K562 (cell line): ENCODE measurements at regions not wholly inside any gene's neighbourhood (a gene's known extent, or its start where the extent isn't known, plus 50 kb on each side); places are given as distances from the start of the nearest gene placed in this dataset.
A peak's percentile ranks its signal among the peaks of the same experiment; 100 is the strongest.

ENCODE experiments used
- ATAC-seq: fragments of 200-7000 bp; cut with Tn5 transposase; 3 replicates; pipeline ENCODE4 v1.9.1; 2020; ENCODE audit warnings: moderate library complexity
- BruUV-seq: library from RNA; stranded (reverse); fragments of 400-500 nt; replicated peaks from 2 replicates; lab custom pipeline; 2021; lab: Mats Ljungman, UMichigan
- CTCF ChIA-PET: fragments of 300-600 bp; formaldehyde crosslinking; extraction: SDS; loops from one replicate; lab custom pipeline; 2021; ENCODE audit warnings: low intra/inter-chr PET ratio; lab: Yijun Ruan, JAX
- POLR2A ChIA-PET: fragments of 300-600, 350-650 bp; sonication (Branson Sonifier 250); formaldehyde crosslinking; extraction: SDS; loops from one replicate; lab custom pipeline; 2021; ENCODE audit warnings: antibody characterized with exemption, inconsistent platforms; lab: Yijun Ruan, JAX
- DNase-seq, 4 experiments: peaks; one replicate each; pipeline versions ENCODE4 v3.0.0 to v3.0.0-alpha.2; 2011 to 2018; ENCODE audit warnings: low spot score in 3 of 4, mixed read lengths in 3 of 4; ENCODE audit errors: extremely low read depth in 1 of 4
- FAIRE-seq: peaks from 2 replicates; lab custom pipeline; 2011; peaks lifted over from hg19 to GRCh38; lab: Jason Lieb, UNC
- H2AFZ ChIP-seq: 2 replicates; pipeline ENCODE4 v1.6.0; 2011; ENCODE audit warnings: low read depth, low read length, control low read depth, inconsistent platforms
- H3K27ac ChIP-seq: fragments of 200-600 bp; 3 replicates; pipeline ENCODE4 v1.8.0; 2011; ENCODE audit warnings: low read depth, mild to moderate bottlenecking, control low read depth, inconsistent platforms, low read length, moderate library complexity, mixed read lengths; ENCODE audit errors: extremely low read depth
- H3K27me3 ChIP-seq, 2 experiments: fragments of 300-600 bp in 1 of 2; 2 replicates in 1 of 2; 3 replicates in 1 of 2; pipeline versions ENCODE4 v1.6.0 to v1.8.0; 2011; ENCODE audit warnings: inconsistent platforms in 2 of 2, low read length in 2 of 2, mild to moderate bottlenecking in 1 of 2, mixed read lengths in 1 of 2, moderate library complexity in 1 of 2; ENCODE audit not compliant: control insufficient read depth in 2 of 2, insufficient read depth in 2 of 2
- H3K36me3 ChIP-seq: fragments of 300-600 bp; 3 replicates; pipeline ENCODE4 v1.8.0; 2011; ENCODE audit warnings: mild to moderate bottlenecking, low read length, inconsistent platforms; ENCODE audit not compliant: control insufficient read depth, insufficient read depth
- H3K4me1 ChIP-seq, 2 experiments: fragments of 200-600 bp in 1 of 2; replicated peaks in 1 of 2; 2 replicates in 1 of 2; 3 replicates in 1 of 2; pipeline versions ENCODE4 v1.5.1 to v1.8.0; 2011; ENCODE audit warnings: inconsistent platforms in 2 of 2, low read length in 2 of 2, mild to moderate bottlenecking in 1 of 2, mixed read lengths in 1 of 2, moderate library complexity in 1 of 2; ENCODE audit not compliant: control insufficient read depth in 2 of 2, insufficient read depth in 2 of 2
- H3K4me2 ChIP-seq: 2 replicates; pipeline ENCODE4 v1.6.1; 2011; ENCODE audit warnings: low read length, control low read depth, inconsistent platforms, mixed read lengths; ENCODE audit not compliant: insufficient read depth
- H3K4me3 ChIP-seq: fragments of 200-600 bp; sonication (generic), shearing (Covaris generic); 2 replicates; pipeline ENCODE4 v1.5.1; 2016; ENCODE audit warnings: control low read depth, inconsistent platforms
- H3K79me2 ChIP-seq: fragments of 200-600 bp; 3 replicates; pipeline ENCODE4 v1.8.0; 2011; ENCODE audit warnings: low read length, inconsistent platforms; ENCODE audit not compliant: control insufficient read depth, insufficient read depth
- H3K9ac ChIP-seq, 2 experiments: 2 replicates each; pipeline versions ENCODE4 v1.6.0 to v1.6.1; 2011; ENCODE audit warnings: low read depth in 2 of 2, low read length in 2 of 2, control low read depth in 1 of 2, inconsistent platforms in 1 of 2, mild to moderate bottlenecking in 1 of 2, mixed read lengths in 1 of 2; ENCODE audit not compliant: insufficient read depth in 1 of 2
- H3K9me1 ChIP-seq: one replicate; pipeline ENCODE4 v1.6.0; 2011; ENCODE audit warnings: inconsistent platforms, mild to moderate bottlenecking, low read length, moderate library complexity; ENCODE audit not compliant: control insufficient read depth, insufficient read depth
- H3K9me3 ChIP-seq: replicated peaks from 2 replicates; pipeline ENCODE4 v1.5.1; 2011; ENCODE audit warnings: low read depth, low read length, inconsistent platforms; ENCODE audit not compliant: control insufficient read depth, insufficient read depth
- H4K20me1 ChIP-seq: replicated peaks from 2 replicates; pipeline ENCODE4 v1.6.1; 2011; ENCODE audit warnings: low read length, inconsistent platforms, mixed read lengths; ENCODE audit not compliant: control insufficient read depth, insufficient read depth
- E2F4 ChIP-seq: sonication (generic); formaldehyde crosslinking; IDR thresholded peaks from 2 replicates; pipeline ENCODE4 v1.8.0; 2022; ENCODE audit warnings: mild to moderate bottlenecking, low read depth, missing genetic modification reagents
- HEY1 ChIP-seq: fragments of 250-450 bp; sonication (Bioruptor Pico); IDR thresholded peaks from 2 replicates; pipeline ENCODE4 v1.5.0; 2020; ENCODE audit warnings: mild to moderate bottlenecking, moderate library complexity, borderline replicate concordance
- IFI16 ChIP-seq: fragments of 250-450 bp; sonication (Bioruptor Pico); IDR thresholded peaks from 2 replicates; pipeline ENCODE4 v2.1.2; 2022; ENCODE audit warnings: mild to moderate bottlenecking, inconsistent platforms
- TCF3 ChIP-seq: sonication (generic); formaldehyde crosslinking; IDR thresholded peaks from 2 replicates; pipeline ENCODE4 v1.4.0; 2020; ENCODE audit warnings: mild to moderate bottlenecking, missing genetic modification reagents
- TFE3 ChIP-seq: fragments of 450-650 bp; formaldehyde crosslinking; IDR thresholded peaks from 2 replicates; pipeline ENCODE4 v1.4.0; 2020; ENCODE audit warnings: mild to moderate bottlenecking, mixed read lengths
- ZBTB7A ChIP-seq: IDR thresholded peaks from 2 replicates; pipeline ENCODE4 v1.6.1; 2011; ENCODE audit warnings: low read depth, mild to moderate bottlenecking, low read length, moderate library complexity, borderline replicate concordance; ENCODE audit not compliant: control insufficient read depth
- WGBS: fragments of 100-300 bp; shearing (Covaris generic); methylation state at CpG from one replicate; pipeline ENCODE4 v1.1.6; 2016; ENCODE audit warnings: low coverage, mixed read lengths; ENCODE audit not compliant: insufficient coverage; ENCODE audit errors: missing lambda C conversion rate; 5-methylcytosine and 5-hydroxymethylcytosine counted together
- in situ Hi-C: fragments of 300-500 bp; cut with MboI; formaldehyde crosslinking; loops from 4 replicates; pipeline ENCODE4 v1.15.0; 2018; ENCODE audit warnings: inconsistent platforms, mixed read lengths
- intact Hi-C: fragments of 100-400 bp; cut with micrococcal nuclease; formaldehyde crosslinking; loops from 2 replicates; pipeline ENCODE4 v1.14.2; 2022
- TF ChIP-seq, protein P1 (sequence below), 3 experiments: fragments of 200-800 bp in 1 of 3; fragments of 250-450 bp in 1 of 3; fragments of 450-650 bp in 1 of 3; sonication (Bioruptor Pico) in 1 of 3; sonication (Bioruptor generic) in 1 of 3; formaldehyde crosslinking in 1 of 3; IDR thresholded peaks; 2 replicates each; pipeline versions ENCODE4 v1.6.1 to v1.8.0; 2016 to 2022; ENCODE audit warnings: mild to moderate bottlenecking in 2 of 3, missing genetic modification characterization in 2 of 3, missing compliant biosample characterization in 1 of 3, moderate library complexity in 1 of 3

DNA sequence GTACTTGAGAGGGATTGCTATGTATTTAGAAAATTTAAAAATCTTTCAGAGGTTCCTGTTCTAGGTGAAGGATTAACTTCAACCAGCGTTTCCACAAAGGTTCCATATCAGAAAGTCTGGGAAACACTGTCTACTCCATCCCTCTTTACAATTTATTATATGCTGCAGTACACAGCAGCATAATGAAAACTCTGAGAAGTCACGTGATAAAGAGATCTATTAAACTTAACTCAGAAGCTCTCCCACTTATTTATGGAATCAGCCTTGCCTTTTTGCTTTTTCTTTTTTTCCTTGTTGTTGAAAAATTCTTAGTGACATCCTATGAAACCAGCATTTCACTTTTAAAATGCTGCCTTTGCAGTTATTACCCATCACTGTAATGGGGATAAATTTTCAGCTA is 186.2 kb downstream of the ACER2 start:
- POLR2A ChIA-PET, result no interaction called here
- FAIRE-seq, result no peak
- no peak for ATAC-seq

DNA sequence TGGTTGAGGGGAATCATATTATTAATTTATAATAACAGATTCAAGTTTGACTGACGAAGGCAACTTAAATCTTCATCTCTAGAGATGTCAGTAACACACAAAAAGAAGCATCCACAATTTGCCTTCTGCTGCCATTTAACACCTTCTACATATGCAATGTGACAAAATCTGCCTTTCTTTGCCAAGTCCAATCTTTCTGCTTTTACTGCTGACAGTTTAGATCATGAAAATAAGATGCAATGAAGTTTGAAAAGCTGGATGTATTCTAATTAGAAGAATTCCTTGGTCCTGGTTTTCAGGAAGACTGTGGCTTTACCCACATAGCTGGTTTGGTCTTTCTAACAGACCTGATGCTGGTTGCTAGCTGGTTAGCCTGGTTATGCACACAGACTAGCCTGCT is 178.9 kb downstream of the ACER2 start:
- in situ Hi-C loops (no loop called here), intact Hi-C loops (no loop called here)
- 23% methylated on average over 1 of the region's 1 CpG for WGBS
- Histone ChIP-seq H3K9me1 (no peaks in the 10 kb centered on the region), H4K20me1 (no peaks in the 10 kb centered on the region), H3K9me3 (no peaks in the 10 kb centered on the region), H3K4me2 (no peak overlapping the region), H3K36me3 (no peaks in the 10 kb centered on the region), H3K27ac (no peak overlapping the region), H2AFZ (no peak overlapping the region), H3K4me3 (no peak overlapping the region), H3K27me3 (no peaks in the 10 kb centered on the region), H3K4me1 (no peaks in the 10 kb centered on the region), H3K79me2 (no peaks in the 10 kb centered on the region), H3K9ac (no peak overlapping the region)
- DNase-seq, result no peak
- no peak for FAIRE-seq
- CTCF ChIA-PET, result no interaction called here
- ATAC-seq, result no peak
- BruUV-seq, result no TSS peak
- POLR2A ChIA-PET, result no interaction called here
- TF ChIP-seq ZBTB7A (no peak), HEY1 (CRISPR knock-in tag) (no peak), TCF3 (CRISPR knock-in tag) (no peak), E2F4 (no peak)
- TF ChIP-seq, protein P1, sequence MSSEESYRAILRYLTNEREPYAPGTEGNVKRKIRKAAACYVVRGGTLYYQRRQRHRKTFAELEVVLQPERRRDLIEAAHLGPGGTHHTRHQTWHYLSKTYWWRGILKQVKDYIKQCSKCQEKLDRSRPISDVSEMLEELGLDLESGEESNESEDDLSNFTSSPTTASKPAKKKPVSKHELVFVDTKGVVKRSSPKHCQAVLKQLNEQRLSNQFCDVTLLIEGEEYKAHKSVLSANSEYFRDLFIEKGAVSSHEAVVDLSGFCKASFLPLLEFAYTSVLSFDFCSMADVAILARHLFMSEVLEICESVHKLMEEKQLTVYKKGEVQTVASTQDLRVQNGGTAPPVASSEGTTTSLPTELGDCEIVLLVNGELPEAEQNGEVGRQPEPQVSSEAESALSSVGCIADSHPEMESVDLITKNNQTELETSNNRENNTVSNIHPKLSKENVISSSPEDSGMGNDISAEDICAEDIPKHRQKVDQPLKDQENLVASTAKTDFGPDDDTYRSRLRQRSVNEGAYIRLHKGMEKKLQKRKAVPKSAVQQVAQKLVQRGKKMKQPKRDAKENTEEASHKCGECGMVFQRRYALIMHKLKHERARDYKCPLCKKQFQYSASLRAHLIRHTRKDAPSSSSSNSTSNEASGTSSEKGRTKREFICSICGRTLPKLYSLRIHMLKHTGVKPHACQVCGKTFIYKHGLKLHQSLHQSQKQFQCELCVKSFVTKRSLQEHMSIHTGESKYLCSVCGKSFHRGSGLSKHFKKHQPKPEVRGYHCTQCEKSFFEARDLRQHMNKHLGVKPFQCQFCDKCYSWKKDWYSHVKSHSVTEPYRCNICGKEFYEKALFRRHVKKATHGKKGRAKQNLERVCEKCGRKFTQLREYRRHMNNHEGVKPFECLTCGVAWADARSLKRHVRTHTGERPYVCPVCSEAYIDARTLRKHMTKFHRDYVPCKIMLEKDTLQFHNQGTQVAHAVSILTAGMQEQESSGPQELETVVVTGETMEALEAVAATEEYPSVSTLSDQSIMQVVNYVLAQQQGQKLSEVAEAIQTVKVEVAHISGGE (CRISPR knock-in tag; IDR thresholded peaks at IDR 0.05), result no peak

More for the DNA sequence above, 186.2 kb downstream of the ACER2 start:
- Histone ChIP-seq H3K4me3 (no peak overlapping the region), H3K27me3 (no peaks in the 10 kb centered on the region), H3K4me2 (no peak overlapping the region), H3K9ac (no peak overlapping the region), H3K79me2 (no peaks in the 10 kb centered on the region), H3K36me3 (no peaks in the 10 kb centered on the region), H3K27ac (no peak overlapping the region), H3K9me3 (no peaks in the 10 kb centered on the region), H3K4me1 (no peaks in the 10 kb centered on the region), H2AFZ (no peak overlapping the region), H4K20me1 (no peaks in the 10 kb centered on the region), H3K9me1 (no peaks in the 10 kb centered on the region)
- no TSS peak for BruUV-seq
- CTCF ChIA-PET, result no interaction called here
- in situ Hi-C loops (no loop called here), intact Hi-C loops (no loop called here)
- whole genome bisulfite sequencing, result 0% methylated on average over 2 of the region's 2 CpGs
- TF ChIP-seq TFE3, result peak; percentile 80
- TF ChIP-seq IFI16 (CRISPR knock-in tag), result no peak
- no peak for DNase-seq
